Ascending aorta (tissue), 2 donors: ENCODE measurements at regions not wholly inside any gene's neighbourhood (a gene's known extent, or its start where the extent isn't known, plus 50 kb on each side); places are given as distances from the start of the nearest gene placed in this dataset.
"Not testable (repeated sequence)": the region's sequence is repeated elsewhere in the genome, so short reads cannot be mapped to it uniquely, and the experiment has no call there.

ENCODE experiments used
- DNase-seq, 2 donors: peaks; one replicate each; pipeline ENCODE4 v3.0.0-alpha.2; 2019; ENCODE audit warnings: low spot score in 2 of 2
- H3K27ac ChIP-seq, 2 donors: fragments of 200-600 bp; sonication (generic); one replicate each; pipeline ENCODE4 v1.5.1; 2016 to 2017; ENCODE audit warnings: mild to moderate bottlenecking in 1 of 2
- H3K27me3 ChIP-seq: fragments of 200-600 bp; sonication (generic); one replicate; pipeline ENCODE4 v1.5.1; 2017
- H3K36me3 ChIP-seq, 2 donors: fragments of 200-600 bp; sonication (generic); one replicate each; pipeline ENCODE4 v1.5.1; 2016
- H3K4me1 ChIP-seq, 2 donors: fragments of 200-600 bp; sonication (generic); one replicate each; pipeline ENCODE4 v1.5.1; 2016 to 2017; ENCODE audit warnings: mild to moderate bottlenecking in 1 of 2
- H3K4me3 ChIP-seq, 2 donors: fragments of 200-600 bp; sonication (generic); one replicate each; pipeline ENCODE4 v1.5.1; 2016 to 2017; ENCODE audit warnings: mild to moderate bottlenecking in 1 of 2
- H3K9me3 ChIP-seq, 2 donors: fragments of 200-600 bp; sonication (generic); one replicate each; pipeline ENCODE4 v1.5.1; 2016
- CTCF ChIP-seq, 3 experiments: fragments of 200-600 bp in 2 of 3; fragments of 450-650 bp in 1 of 3; sonication (generic) in 2 of 3; IDR thresholded peaks; one replicate each; pipeline ENCODE4 v1.5.1; 2016 to 2019; ENCODE audit warnings: antibody characterized with exemption in 3 of 3, mild to moderate bottlenecking in 1 of 3, moderate library complexity in 1 of 3
- intact Hi-C: fragments of 100-400 bp; cut with DNase I; formaldehyde crosslinking; loops from one replicate; pipeline ENCODE4 v1.15.1; 2023

GRCh38 chr10:42898037-42898960 is 115.7 kb downstream of the BMS1 start:
- H3K9me3 ChIP-seq: peaks cover 0 to 4% of the 10 kb centered on the region in 2 donors

GRCh38 chr10:42899036-42899435 is 116.4 kb downstream of the BMS1 start:
- intact Hi-C loops: no loop called here
- TF ChIP-seq CTCF (IDR thresholded peaks at IDR 0.05): no peak
- Histone ChIP-seq H3K4me3 (no peak overlapping the region), H3K27me3 (no peaks in the 10 kb centered on the region), H3K36me3 (no peaks in the 10 kb centered on the region), H3K27ac (no peak overlapping the region), H3K9me3 (peaks cover 0 to 4% of the 10 kb centered on the region in 2 donors), H3K4me1 (no peaks in the 10 kb centered on the region)
- DNase-seq: no peak

More at GRCh38 chr10:42898037-42898960, 115.7 kb downstream of the BMS1 start:
- Histone ChIP-seq H3K27ac (no peak overlapping the region), H3K4me3 (no peak overlapping the region), H3K27me3 (no peaks in the 10 kb centered on the region), H3K4me1 (no peaks in the 10 kb centered on the region), H3K36me3 (no peaks in the 10 kb centered on the region)
- intact Hi-C loops: no loop called here
- DNase-seq: no peak
- TF ChIP-seq CTCF (IDR thresholded peaks at IDR 0.05): no peak

- DNase-seq, H3K27ac ChIP-seq, intact Hi-C loops, H3K4me1 ChIP-seq, H3K27me3 ChIP-seq, H3K4me3 ChIP-seq, H3K9me3 ChIP-seq, H3K36me3 ChIP-seq: not testable (repeated sequence)
These were observed 117.8 kb downstream of the BMS1 start for GRCh38 chr10:42900346-42900745.

- Histone ChIP-seq H3K9me3 (peaks cover 1 to 4% of the 10 kb centered on the region in 2 donors), H3K36me3 (no peaks in the 10 kb centered on the region), H3K4me1 (no peaks in the 10 kb centered on the region), H3K27ac (no peak overlapping the region), H3K4me3 (no peak overlapping the region), H3K27me3 (no peaks in the 10 kb centered on the region)
- DNase-seq: no peak
- TF ChIP-seq CTCF (IDR thresholded peaks at IDR 0.05): no peak
- intact Hi-C loops: no loop called here
These were observed 128.8 kb downstream of the BMS1 start for GRCh38 chr10:42911359-42911758.

GRCh38 chr10:42916974-42917373 is 134.4 kb downstream of the BMS1 start:
- intact Hi-C loops: no loop called here
- H3K4me1 ChIP-seq: no peaks in the 10 kb centered on the region
- TF ChIP-seq CTCF (IDR thresholded peaks at IDR 0.05): no peak

GRCh38 chr10:42917821-42918220 is 135.2 kb downstream of the BMS1 start:
- Histone ChIP-seq H3K4me3 (no peak overlapping the region), H3K27me3 (no peaks in the 10 kb centered on the region), H3K9me3 (peaks cover 0 to 4% of the 10 kb centered on the region in 2 donors), H3K4me1 (no peaks in the 10 kb centered on the region), H3K36me3 (no peaks in the 10 kb centered on the region), H3K27ac (no peak overlapping the region)
- intact Hi-C loops: no loop called here
- no peak for DNase-seq
- no peak for TF ChIP-seq CTCF (IDR thresholded peaks at IDR 0.05)

More at GRCh38 chr10:42916974-42917373, 134.4 kb downstream of the BMS1 start:
- Histone ChIP-seq H3K9me3 (peaks cover 0 to 4% of the 10 kb centered on the region in 2 donors), H3K27me3 (no peaks in the 10 kb centered on the region), H3K36me3 (no peaks in the 10 kb centered on the region), H3K4me3 (no peak overlapping the region), H3K27ac (no peak overlapping the region)
- no peak for DNase-seq
